Epidermal melanocyte (primary cell): ENCODE measurements at regions not wholly inside any gene's neighbourhood (a gene's known extent, or its start where the extent isn't known, plus 50 kb on each side); places are given as distances from the start of the nearest gene placed in this dataset.

Experiments
- DNase-seq: peaks from one replicate; pipeline ENCODE4 v3.0.0; 2011; ENCODE audit warnings: low spot score; ENCODE audit not compliant: insufficient read length

GRCh38 chr11:112460141-112460540 lies 199.5 kb upstream of the PLET1 start:
- DNase-seq: no peak

- no peak for DNase-seq
These were observed 204.3 kb upstream of the PLET1 start for GRCh38 chr11:112464949-112465348.

- DNase-seq: no peak
These were observed 204.9 kb upstream of the PLET1 start for GRCh38 chr11:112465433-112466024.

GRCh38 chr11:112467721-112468120 lies 207.1 kb upstream of the PLET1 start:
- no peak for DNase-seq

- no peak for DNase-seq
These were observed 208.7 kb upstream of the PLET1 start for GRCh38 chr11:112469376-112469775.

DNA sequence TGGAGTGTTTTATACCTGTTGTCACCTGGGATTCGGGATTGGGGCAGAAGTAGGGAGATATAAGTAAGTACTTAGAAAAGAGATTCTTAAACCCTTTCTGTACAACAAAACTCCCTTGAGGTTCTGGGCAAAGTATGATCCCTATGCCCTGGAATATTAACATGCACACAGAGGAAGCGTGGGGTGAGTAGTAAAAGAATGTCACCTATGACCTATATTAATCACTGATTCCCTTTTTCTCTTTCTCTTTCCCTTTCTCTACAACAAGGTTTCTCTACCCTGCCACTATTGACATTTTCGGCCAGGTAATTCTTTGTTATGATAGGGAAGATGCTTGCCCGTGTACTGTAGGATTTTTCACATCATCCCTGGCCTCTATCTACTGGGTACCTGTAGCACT lies 209.7 kb upstream of the PLET1 start:
- DNase-seq: no peak

GRCh38 chr11:112471731-112472130 lies 211.1 kb upstream of the PLET1 start:
- no peak for DNase-seq

DNA sequence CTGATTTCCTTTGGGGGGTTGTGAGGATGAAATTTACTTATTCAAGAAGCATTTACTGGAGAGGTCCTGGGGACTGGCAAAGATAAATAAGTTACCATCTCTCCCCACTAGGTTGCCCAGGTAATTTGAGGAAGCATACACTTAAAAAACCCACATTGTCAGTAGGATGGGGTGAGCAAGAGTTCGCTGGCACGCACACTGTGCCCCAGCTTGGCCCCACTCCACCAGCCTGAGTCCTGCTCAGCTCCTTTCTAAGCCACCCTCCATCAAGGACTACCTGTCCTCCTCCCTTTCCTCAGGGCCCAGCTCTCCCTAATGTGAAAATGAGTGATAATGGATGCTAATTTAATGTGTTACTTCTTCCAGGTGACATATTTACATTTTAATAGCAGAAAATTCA lies 216.5 kb upstream of the PLET1 start:
- no peak for DNase-seq

- no peak for DNase-seq
These were observed 217.1 kb upstream of the PLET1 start for GRCh38 chr11:112477581-112478317.

DNA sequence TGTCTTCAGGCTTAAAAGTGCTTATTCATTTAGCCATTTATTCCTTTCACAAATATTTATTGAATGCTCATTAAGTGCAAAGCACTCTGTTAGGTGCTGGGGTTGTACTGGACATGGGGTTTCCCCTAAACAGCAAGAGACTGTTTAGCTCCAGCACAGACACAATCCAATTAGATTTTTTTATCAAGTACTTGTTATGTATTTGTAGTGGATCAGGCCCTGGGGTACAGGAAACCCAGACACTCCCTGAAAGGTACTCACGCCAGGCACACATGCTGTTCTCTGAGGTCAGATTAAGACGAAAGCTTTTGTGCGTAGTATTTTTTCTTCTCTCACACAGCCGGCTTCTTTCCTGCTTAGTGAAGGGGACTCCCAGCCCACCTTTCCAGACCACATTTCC lies 218.1 kb upstream of the PLET1 start:
- no peak for DNase-seq

DNA sequence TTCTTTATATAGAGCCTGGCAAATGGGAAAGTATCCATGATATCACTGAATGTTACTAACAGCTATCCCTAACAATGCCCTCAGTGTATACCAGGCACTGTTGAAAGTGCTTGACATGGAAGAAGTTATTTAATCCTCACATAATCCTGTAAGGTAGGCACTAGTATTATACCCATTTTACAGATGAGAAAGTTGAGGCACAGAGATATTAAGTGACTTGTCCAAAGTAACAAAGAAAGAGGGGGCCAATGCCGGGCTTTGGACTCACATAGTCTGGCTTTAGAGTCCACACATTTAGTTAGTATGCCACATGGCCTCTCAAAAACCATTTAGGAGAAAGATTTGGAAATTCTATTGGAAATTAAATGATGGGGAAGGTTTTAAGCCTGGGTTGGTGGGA lies 220.8 kb upstream of the PLET1 start:
- no peak for DNase-seq

GRCh38 chr11:112481893-112482292 lies 221.2 kb upstream of the PLET1 start:
- DNase-seq: no peak

DNA sequence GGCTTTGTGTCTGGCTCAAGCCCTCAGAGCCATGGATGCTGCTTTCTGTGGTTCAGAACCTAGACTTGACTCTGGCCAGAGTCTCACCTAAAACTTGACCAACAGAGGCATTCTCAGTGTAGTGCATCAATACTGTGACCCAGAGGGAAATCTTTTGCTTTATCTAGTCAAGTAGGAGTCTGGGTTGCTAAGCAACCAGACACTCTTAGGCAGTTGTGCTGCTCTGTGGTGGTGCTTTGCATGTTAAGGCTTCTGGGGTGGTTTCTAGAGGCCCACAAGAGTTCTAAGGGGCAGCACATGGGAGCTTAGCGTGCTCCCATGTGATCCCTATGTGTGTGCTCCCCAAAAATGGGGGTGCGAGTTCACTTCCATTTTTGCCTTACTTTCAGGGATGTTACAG lies 224.6 kb upstream of the PLET1 start:
- no peak for DNase-seq

DNA sequence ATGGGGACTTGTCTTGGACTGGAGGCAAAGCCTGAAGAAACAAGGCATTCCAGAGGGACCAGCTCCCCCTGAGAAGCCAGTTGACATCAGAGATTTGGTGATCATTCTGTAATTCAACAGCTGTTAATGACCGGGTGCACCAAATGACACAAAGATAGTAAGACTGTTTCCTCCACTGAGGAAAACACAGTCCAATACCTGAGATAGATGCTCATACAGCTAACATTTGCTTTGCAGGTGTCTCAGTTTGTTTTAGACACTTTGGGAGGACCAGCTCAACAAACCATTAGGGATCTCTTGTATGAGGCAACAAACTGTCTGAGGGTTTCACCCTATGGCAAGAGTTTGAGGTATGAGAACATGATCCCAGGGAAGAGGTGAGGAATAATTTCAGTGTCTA lies 237.2 kb upstream of the PLET1 start:
- DNase-seq: no peak

- DNase-seq: no peak
These were observed 238.0 kb upstream of the PLET1 start for GRCh38 chr11:112498701-112499100.

GRCh38 chr11:112499153-112499880 lies 238.7 kb upstream of the PLET1 start:
- no peak for DNase-seq

DNA sequence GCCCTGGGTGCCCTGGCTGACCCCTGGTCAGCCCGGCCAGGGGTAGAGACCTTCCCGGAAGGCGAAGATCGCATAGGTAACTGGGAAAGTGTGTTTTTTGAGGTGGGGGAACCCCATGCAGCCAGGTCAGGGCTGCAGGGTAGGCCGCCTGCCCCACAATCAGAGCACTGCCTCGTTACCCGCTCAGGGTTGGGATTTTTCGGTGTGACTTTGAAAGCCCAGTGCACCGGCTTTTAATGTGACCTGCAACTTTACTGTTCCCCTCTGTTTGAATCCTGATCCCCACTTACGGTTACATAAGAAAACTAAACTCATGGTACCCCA lies 239.2 kb upstream of the PLET1 start:
- DNase-seq: no peak

- DNase-seq: no peak
These were observed 242.8 kb upstream of the PLET1 start for GRCh38 chr11:112503410-112503809.

DNA sequence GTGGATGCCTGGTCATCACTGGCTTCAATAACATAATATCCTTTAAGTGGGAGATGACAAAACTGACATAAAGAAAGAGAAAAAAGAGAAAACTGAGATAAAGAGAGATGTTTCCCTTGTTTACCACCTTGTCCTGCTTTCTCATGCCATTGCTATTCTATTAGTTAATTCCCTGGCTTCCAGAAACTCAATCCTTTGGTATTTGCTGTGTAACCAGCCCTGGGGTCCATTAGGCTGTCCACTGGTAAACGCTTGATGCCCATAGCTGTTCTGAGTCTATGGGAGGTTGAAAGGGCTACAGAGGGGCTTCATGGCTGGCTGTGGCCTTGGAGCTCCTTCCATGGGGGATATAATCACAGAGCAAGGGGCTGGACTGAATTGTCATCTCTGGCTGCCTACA lies 243.4 kb upstream of the PLET1 start:
- DNase-seq: no peak

DNA sequence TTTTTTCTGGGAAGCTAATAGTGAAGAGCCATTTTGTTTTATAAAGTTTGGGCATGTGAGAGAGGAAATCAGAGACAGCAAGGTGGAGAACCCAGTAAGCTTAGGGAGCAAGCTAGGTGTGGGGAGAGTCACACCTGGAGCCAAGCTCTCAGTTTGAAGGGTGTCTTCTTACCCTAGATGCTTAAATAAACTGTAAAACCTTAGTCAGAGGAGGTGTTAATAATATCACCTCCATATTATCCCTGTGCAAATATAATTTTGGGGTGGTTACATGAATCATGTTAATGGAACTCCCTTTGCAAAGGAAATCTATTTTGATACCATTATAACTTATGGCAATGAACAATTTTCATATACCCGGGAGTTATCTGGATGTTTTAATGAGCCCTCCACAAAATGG lies 246.2 kb upstream of the PLET1 start:
- DNase-seq: no peak

GRCh38 chr11:112507281-112507680 lies 246.6 kb upstream of the PLET1 start:
- no peak for DNase-seq

GRCh38 chr11:112508750-112509149 lies 248.1 kb upstream of the PLET1 start:
- DNase-seq: no peak

DNA sequence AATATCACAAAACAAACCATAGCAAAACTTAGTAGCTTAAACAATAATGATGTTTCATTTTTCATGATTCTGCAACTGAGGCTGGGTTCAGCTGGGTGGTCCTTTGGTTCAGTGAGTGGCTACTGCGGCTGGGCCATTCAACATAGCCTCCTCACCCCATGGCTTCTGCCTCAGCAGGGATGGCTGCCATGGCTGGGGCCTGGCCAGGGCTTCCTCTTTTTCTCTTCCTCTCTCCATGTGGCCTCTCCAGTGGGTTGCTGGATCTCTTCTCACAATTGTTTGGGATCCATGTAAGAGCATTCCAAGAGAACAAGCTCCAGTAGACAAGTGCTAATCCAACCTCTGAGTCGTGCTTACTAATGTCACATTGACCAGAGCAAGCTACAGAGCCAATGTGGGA lies 248.6 kb upstream of the PLET1 start:
- no peak for DNase-seq
